ENCODE measurements at regions not wholly inside any gene's neighbourhood (a gene's known extent, or its start where the extent isn't known, plus 50 kb on each side); places are given as distances from the start of the nearest gene placed in this dataset.

DNA sequence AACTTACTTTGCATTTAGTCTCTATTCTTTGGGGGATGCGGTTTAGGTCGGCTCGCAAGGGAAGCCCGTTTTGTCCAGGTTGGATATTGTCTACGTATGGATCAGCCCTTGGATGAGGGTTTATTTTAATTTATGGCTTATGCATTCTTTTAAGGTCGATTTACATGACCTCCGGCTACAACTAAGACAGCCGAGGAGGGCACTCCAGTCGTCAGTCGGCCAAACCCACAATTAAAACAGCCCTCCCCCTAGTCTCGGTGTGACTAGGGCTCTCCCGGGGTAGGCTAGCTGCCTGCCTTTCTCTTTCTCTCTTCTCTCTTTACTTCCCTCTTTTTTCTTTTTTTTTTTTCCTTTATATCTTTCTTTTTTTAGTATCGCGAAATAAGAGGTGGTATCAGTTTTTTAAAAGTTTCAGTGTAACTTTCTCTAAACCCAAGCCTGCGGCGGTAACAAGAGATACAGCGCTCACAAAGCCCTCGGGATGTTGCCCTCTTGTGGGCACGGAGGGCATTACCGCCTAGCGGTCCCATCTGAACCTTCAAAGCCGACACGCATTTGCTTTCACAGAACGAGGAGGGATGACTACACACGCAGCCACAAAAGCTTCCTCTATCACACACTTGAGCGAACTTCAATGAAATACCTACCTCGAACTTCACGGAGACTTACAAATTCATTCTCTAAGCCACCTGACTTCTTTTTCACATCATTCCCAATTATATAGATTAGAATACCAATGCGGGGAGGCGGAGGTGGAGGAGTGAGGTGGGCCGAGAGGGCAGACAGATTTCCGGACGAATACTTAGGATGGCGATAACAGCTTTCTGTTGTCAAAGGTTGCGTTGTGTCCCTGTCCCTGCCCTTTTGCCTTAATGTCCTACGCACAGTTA lies 132.3 kb upstream of the C11orf58 start:
- Histone ChIP-seq H3K27me3 (ENCODE audit: control insufficient read depth in 3 of 3, insufficient read depth in 3 of 3, low read length in 3 of 3) (peaks cover 2 to 11% (median 6%) of the 10 kb centered on the region in 3 donors), H3K4me1 (ENCODE audit: control insufficient read depth in 3 of 3, insufficient read depth in 3 of 3, low read length in 3 of 3) (peaks cover 18 to 31% (median 26%) of the 10 kb centered on the region in 3 donors)

DNA sequence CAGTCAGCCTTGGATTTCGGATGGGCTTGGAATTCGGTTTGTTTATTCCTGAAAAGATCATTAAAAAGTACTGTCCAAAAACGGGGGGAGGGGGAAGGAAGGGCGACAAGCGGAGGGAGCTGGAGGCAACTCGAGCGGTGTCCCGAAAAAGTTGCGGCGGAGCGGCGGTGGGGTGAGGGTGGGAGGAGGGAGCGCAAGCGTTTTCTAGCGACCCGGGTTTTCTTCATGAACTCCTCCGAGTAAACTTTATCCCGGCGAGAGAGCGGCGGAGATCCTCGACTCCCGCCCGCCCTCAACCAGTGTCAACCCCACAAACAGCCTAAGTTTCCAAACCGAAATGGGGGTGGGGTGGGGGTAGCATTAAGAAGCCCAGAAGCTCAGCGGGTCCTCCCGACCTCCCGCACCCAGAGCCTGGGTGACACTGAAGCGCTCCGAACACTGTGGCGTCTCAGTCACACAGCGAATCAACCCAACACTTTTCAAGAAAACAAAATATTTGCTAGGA lies 133.0 kb upstream of the C11orf58 start:
- Histone ChIP-seq H3K4me1 (ENCODE audit: control insufficient read depth in 3 of 3, insufficient read depth in 3 of 3, low read length in 3 of 3) (peaks cover 20 to 31% (median 29%) of the 10 kb centered on the region in 3 donors), H3K9ac (ENCODE audit: low read depth in 1 of 3, low read length in 3 of 3) (peak overlapping the region; percentile 95 to 99 (median 98)), H3K9me3 (ENCODE audit: control insufficient read depth in 3 of 3, low read length in 3 of 3) (no peaks in the 10 kb centered on the region), H3K27me3 (ENCODE audit: control insufficient read depth in 3 of 3, insufficient read depth in 3 of 3, low read length in 3 of 3) (peaks cover 0 to 4% (median 0%) of the 10 kb centered on the region in 3 donors), H3K36me3 (ENCODE audit: control insufficient read depth in 3 of 3, insufficient read depth in 3 of 3, low read length in 3 of 3) (no peaks in the 10 kb centered on the region), H3K27ac (ENCODE audit: low read depth, low read length) (peak overlapping the region; percentile 99), H3K4me3 (ENCODE audit: low read length in 3 of 3) (peak overlapping the region; percentile 83 to 98 (median 93))

More for the DNA sequence above, 132.3 kb upstream of the C11orf58 start:
- no peaks in the 10 kb centered on the region for H3K36me3 ChIP-seq (ENCODE audit: control insufficient read depth in 3 of 3, insufficient read depth in 3 of 3, low read length in 3 of 3)
- H3K27ac ChIP-seq (ENCODE audit: low read depth, low read length), result peak overlapping the region; percentile 99
- H3K9me3 ChIP-seq (ENCODE audit: control insufficient read depth in 3 of 3, low read length in 3 of 3), result no peaks in the 10 kb centered on the region
- peak overlapping the region; percentile 95 to 99 (median 98) for H3K9ac ChIP-seq (ENCODE audit: low read depth in 1 of 3, low read length in 3 of 3)
- H3K4me3 ChIP-seq (ENCODE audit: low read length in 3 of 3), result peak overlapping the region; percentile 83 to 98 (median 93)

- Histone ChIP-seq H3K36me3 (ENCODE audit: control insufficient read depth in 3 of 3, insufficient read depth in 3 of 3, low read length in 3 of 3) (no peaks in the 10 kb centered on the region), H3K4me3 (ENCODE audit: low read length in 3 of 3) (peak overlapping the region; percentile 83 to 98 (median 93)), H3K9ac (ENCODE audit: low read depth in 1 of 3, low read length in 3 of 3) (peak overlapping the region; percentile 95 to 99 (median 98)), H3K9me3 (ENCODE audit: control insufficient read depth in 3 of 3, low read length in 3 of 3) (no peaks in the 10 kb centered on the region), H3K27me3 (ENCODE audit: control insufficient read depth in 3 of 3, insufficient read depth in 3 of 3, low read length in 3 of 3) (no peaks in the 10 kb centered on the region), H3K27ac (ENCODE audit: low read depth, low read length) (peak overlapping the region; percentile 99), H3K4me1 (ENCODE audit: control insufficient read depth in 3 of 3, insufficient read depth in 3 of 3, low read length in 3 of 3) (peaks cover 24 to 35% (median 29%) of the 10 kb centered on the region in 3 donors)
Observed at GRCh38 chr11:16604794-16605388, 133.6 kb upstream of the C11orf58 start.

- Histone ChIP-seq H3K27me3 (ENCODE audit: control insufficient read depth in 3 of 3, insufficient read depth in 3 of 3, low read length in 3 of 3) (no peaks in the 10 kb centered on the region), H3K27ac (ENCODE audit: low read depth, low read length) (peak overlapping the region; percentile 99), H3K4me1 (ENCODE audit: control insufficient read depth in 3 of 3, insufficient read depth in 3 of 3, low read length in 3 of 3) (peaks cover 24 to 36% (median 29%) of the 10 kb centered on the region in 3 donors), H3K36me3 (ENCODE audit: control insufficient read depth in 3 of 3, insufficient read depth in 3 of 3, low read length in 3 of 3) (no peaks in the 10 kb centered on the region), H3K4me3 (ENCODE audit: low read length in 3 of 3) (peak overlapping the region; percentile 83 to 98 (median 93)), H3K9me3 (ENCODE audit: control insufficient read depth in 3 of 3, low read length in 3 of 3) (no peaks in the 10 kb centered on the region), H3K9ac (ENCODE audit: low read depth in 1 of 3, low read length in 3 of 3) (peak overlapping the region; percentile 95 to 99 (median 98))
Observed at GRCh38 chr11:16603890-16604793, 134.3 kb upstream of the C11orf58 start.

GRCh38 chr11:16603245-16603644 lies 135.2 kb upstream of the C11orf58 start:
- peak overlapping the region; percentile 95 to 99 (median 98) for H3K9ac ChIP-seq (ENCODE audit: low read depth in 1 of 3, low read length in 3 of 3)
- peak overlapping the region; percentile 83 to 98 (median 93) for H3K4me3 ChIP-seq (ENCODE audit: low read length in 3 of 3)
- H3K9me3 ChIP-seq (ENCODE audit: control insufficient read depth in 3 of 3, low read length in 3 of 3), result no peaks in the 10 kb centered on the region
- H3K27ac ChIP-seq (ENCODE audit: low read depth, low read length), result peak overlapping the region; percentile 99
- no peaks in the 10 kb centered on the region for H3K27me3 ChIP-seq (ENCODE audit: control insufficient read depth in 3 of 3, insufficient read depth in 3 of 3, low read length in 3 of 3)
- no peaks in the 10 kb centered on the region for H3K36me3 ChIP-seq (ENCODE audit: control insufficient read depth in 3 of 3, insufficient read depth in 3 of 3, low read length in 3 of 3)
- peaks cover 23 to 36% (median 29%) of the 10 kb centered on the region in 3 donors for H3K4me1 ChIP-seq (ENCODE audit: control insufficient read depth in 3 of 3, insufficient read depth in 3 of 3, low read length in 3 of 3)

DNA sequence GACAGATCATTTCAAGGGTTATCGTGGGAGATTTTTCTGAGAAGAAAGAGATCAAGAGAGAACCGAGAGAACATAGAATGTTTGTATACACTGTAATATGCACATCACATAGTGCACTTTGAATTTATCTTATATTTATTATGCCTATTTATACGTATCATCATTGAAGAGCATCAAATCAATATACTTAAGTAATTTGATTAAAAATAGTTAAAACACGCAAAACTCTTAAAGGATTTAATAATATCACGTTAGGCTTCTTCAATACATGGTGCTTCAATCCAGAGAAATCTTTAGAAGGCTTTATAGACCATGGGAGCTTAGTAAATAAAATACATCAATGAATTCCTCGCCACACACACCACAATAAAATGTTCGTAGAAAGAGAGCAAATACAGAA lies 139.5 kb upstream of the C11orf58 start:
- no peaks in the 10 kb centered on the region for H3K36me3 ChIP-seq (ENCODE audit: control insufficient read depth in 3 of 3, insufficient read depth in 3 of 3, low read length in 3 of 3)
- no peaks in the 10 kb centered on the region for H3K27me3 ChIP-seq (ENCODE audit: control insufficient read depth in 3 of 3, insufficient read depth in 3 of 3, low read length in 3 of 3)
- H3K4me1 ChIP-seq (ENCODE audit: control insufficient read depth in 3 of 3, insufficient read depth in 3 of 3, low read length in 3 of 3), result peaks cover 12 to 25% (median 19%) of the 10 kb centered on the region in 3 donors
- no peak overlapping the region for H3K27ac ChIP-seq (ENCODE audit: low read depth, low read length)
- no peak overlapping the region for H3K4me3 ChIP-seq (ENCODE audit: low read length in 3 of 3)
- no peaks in the 10 kb centered on the region for H3K9me3 ChIP-seq (ENCODE audit: control insufficient read depth in 3 of 3, low read length in 3 of 3)
- no peak overlapping the region for H3K9ac ChIP-seq (ENCODE audit: low read depth in 1 of 3, low read length in 3 of 3)

- H3K4me1 ChIP-seq (ENCODE audit: control insufficient read depth in 3 of 3, insufficient read depth in 3 of 3, low read length in 3 of 3), result peaks cover 8 to 19% (median 11%) of the 10 kb centered on the region in 3 donors
- no peaks in the 10 kb centered on the region for H3K9me3 ChIP-seq (ENCODE audit: control insufficient read depth in 3 of 3, low read length in 3 of 3)
- no peak overlapping the region for H3K27ac ChIP-seq (ENCODE audit: low read depth, low read length)
- H3K27me3 ChIP-seq (ENCODE audit: control insufficient read depth in 3 of 3, insufficient read depth in 3 of 3, low read length in 3 of 3), result no peaks in the 10 kb centered on the region
- H3K36me3 ChIP-seq (ENCODE audit: control insufficient read depth in 3 of 3, insufficient read depth in 3 of 3, low read length in 3 of 3), result no peaks in the 10 kb centered on the region
- no peak overlapping the region for H3K9ac ChIP-seq (ENCODE audit: low read depth in 1 of 3, low read length in 3 of 3)
- H3K4me3 ChIP-seq (ENCODE audit: low read length in 3 of 3), result no peak overlapping the region
Observed at GRCh38 chr11:16598032-16598431, 140.4 kb upstream of the C11orf58 start.

- peaks cover 3 to 11% (median 8%) of the 10 kb centered on the region in 3 donors for H3K4me1 ChIP-seq (ENCODE audit: control insufficient read depth in 3 of 3, insufficient read depth in 3 of 3, low read length in 3 of 3)
- H3K27me3 ChIP-seq (ENCODE audit: control insufficient read depth in 3 of 3, insufficient read depth in 3 of 3, low read length in 3 of 3), result no peaks in the 10 kb centered on the region
- H3K9ac ChIP-seq (ENCODE audit: low read depth in 1 of 3, low read length in 3 of 3), result no peak overlapping the region
- no peaks in the 10 kb centered on the region for H3K9me3 ChIP-seq (ENCODE audit: control insufficient read depth in 3 of 3, low read length in 3 of 3)
- H3K27ac ChIP-seq (ENCODE audit: low read depth, low read length), result no peak overlapping the region
- H3K36me3 ChIP-seq (ENCODE audit: control insufficient read depth in 3 of 3, insufficient read depth in 3 of 3, low read length in 3 of 3), result no peaks in the 10 kb centered on the region
- no peak overlapping the region for H3K4me3 ChIP-seq (ENCODE audit: low read length in 3 of 3)
Observed at GRCh38 chr11:16596231-16596630, 142.2 kb upstream of the C11orf58 start.

GRCh38 chr11:16591157-16591556 lies 147.3 kb upstream of the C11orf58 start:
- H3K4me1 ChIP-seq (ENCODE audit: control insufficient read depth in 3 of 3, insufficient read depth in 3 of 3, low read length in 3 of 3), result peaks cover 1 to 12% (median 11%) of the 10 kb centered on the region in 3 donors
- no peaks in the 10 kb centered on the region for H3K36me3 ChIP-seq (ENCODE audit: control insufficient read depth in 3 of 3, insufficient read depth in 3 of 3, low read length in 3 of 3)
- no peak overlapping the region for H3K4me3 ChIP-seq (ENCODE audit: low read length in 3 of 3)
- H3K9me3 ChIP-seq (ENCODE audit: control insufficient read depth in 3 of 3, low read length in 3 of 3), result no peaks in the 10 kb centered on the region
- H3K9ac ChIP-seq (ENCODE audit: low read depth in 1 of 3, low read length in 3 of 3), result no peak overlapping the region
- no peak overlapping the region for H3K27ac ChIP-seq (ENCODE audit: low read depth, low read length)
- H3K27me3 ChIP-seq (ENCODE audit: control insufficient read depth in 3 of 3, insufficient read depth in 3 of 3, low read length in 3 of 3), result no peaks in the 10 kb centered on the region
